GM18858 (cell line): ENCODE measurements at regions not wholly inside any gene's neighbourhood (a gene's known extent, or its start where the extent isn't known, plus 50 kb on each side); places are given as distances from the start of the nearest gene placed in this dataset.

Experiments
- ATAC-seq: cut with Tn5 transposase; IDR thresholded peaks from one replicate; pipeline ENCODE4 v1.9.1; 2021; ENCODE audit not compliant: unreplicated experiment

DNA sequence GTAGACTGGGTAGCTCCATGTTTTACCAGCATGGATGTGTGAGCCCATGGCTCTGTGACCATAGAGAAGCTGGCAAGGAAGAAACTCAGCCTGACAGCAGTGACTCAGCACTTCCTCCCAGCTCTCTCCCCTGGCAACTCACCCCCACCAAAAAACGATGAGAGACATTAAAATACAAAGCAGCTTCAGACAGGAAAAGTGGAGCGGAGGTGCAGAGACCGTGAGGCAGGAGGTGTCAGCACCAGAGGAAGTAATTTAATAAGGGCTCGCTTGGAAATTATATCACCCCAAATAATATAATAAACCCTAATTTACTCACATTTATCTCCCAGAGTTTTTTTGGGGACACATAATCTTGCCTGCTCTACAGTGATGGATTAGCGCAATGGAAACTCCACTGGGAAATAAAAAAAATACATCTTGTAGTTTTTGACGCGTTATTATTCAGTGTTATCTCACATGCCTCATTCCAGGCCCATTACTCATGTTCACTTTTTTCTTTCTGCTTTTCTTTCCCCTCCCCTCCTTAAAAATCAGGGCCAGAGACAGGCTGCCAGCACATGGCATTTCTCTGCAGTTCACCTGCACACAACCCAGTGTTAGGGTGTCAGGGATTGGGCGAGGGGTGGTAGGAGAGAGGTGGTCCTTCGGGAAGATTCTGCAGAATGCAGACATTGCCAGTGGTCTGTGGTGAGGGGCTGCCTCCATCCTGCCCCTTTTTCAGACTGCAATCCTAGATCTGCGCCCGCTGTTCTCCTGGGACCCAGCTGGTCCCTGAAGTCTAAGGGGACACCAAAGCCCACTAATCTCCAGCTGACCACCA is 170.8 kb downstream of the BUD13 start:
- ATAC-seq, result no peak

DNA sequence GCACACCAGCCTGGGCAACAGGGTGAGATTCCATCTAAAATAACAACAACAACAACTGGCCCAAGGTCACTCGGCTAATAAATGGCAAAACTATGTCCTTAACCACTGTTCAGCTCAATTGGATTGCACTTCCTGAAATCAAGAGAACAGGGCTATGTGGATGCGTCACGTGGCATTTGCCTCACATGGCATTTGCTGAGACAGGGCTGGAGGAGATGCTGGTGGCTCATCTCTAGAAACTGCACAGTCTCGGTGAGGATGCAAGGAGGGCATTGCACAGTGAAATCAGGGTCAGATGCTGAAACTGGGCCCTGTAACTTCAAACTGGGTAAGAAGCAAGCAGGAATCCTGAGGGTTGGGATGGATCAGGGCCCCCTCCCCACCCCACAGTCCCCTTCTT is 171.9 kb downstream of the BUD13 start:
- ATAC-seq, result no peak

DNA sequence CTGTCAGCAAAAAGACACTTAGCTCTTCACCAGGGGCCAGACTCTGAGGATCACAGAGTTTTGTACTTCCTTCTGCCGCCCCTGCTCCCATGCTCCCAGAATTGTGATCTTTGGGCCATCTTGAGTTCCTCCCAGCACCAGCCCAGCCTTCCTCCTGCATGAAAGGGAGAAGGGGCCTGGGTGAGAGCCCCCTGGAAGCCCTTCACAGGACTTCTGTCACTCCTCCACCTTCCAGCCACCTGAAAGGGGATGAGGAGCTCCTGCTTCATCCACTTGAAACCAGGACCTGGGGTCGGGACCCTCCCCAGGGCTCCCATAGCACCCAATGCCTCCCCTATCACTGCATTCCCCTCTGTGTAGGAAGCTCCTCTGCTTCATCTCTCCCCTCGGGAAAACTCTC is 174.2 kb downstream of the BUD13 start:
- ATAC-seq, result no peak

DNA sequence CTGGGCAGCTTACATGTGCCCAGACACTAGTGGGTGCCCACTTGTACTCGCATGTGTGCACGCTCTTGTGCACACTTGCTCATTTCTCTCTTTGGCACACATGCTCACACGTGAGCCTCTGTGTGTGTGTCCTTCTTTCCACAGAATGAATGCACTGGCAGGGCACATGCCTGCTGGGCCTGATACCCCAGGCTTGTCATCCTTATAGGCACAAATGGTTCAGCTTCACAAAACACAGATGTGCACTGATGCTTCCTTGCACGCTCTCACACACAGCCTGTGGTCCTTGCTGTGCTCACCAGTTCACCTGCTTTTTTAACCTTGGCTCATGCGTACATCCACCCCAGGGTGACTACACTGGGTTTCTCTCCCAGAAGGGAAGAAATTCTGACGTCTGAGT is 174.8 kb downstream of the BUD13 start:
- ATAC-seq, result no peak

DNA sequence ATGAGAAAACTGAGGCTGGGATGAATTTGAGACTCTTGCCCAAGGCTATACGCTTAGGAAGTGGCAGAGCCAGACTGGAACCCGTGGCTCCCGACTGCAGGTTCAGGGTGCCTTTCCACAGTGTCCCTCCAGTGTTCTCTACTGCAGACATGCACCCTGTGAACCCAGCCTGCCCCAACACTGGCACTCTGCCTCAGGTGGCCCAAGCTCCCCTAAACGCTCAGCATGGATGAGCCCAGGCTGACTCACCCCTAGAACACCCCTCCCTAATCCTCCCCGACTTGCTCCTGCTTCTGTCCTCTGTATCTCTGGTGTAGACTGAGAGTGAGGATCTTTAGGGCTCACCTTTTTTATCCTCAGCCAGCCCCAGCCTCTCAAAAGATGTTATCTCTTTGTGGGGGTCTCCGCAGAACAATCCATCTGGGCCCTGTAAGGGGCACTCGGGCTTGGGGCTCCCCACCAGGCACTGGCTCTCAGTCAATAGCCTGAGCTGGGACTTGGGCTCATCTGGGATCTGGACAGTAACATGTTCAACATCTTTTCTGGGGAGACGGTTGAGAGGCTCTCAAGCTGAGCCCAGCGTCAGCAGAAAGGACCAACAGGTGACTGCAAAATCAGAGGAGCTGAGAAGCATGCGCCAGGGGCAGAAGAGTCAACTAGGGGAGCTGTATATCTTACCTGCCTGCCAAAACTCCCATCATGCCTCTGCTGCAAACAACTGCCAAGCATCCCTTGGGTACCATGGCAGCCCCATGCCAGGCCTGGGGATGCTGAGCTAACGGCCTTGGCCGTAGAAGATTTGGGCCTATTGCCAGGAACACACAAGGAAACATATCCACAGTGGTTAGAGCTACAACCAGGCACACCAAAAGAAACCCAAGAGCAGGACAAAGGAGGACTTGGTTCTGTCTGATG is 176.2 kb downstream of the BUD13 start:
- no peak for ATAC-seq

DNA sequence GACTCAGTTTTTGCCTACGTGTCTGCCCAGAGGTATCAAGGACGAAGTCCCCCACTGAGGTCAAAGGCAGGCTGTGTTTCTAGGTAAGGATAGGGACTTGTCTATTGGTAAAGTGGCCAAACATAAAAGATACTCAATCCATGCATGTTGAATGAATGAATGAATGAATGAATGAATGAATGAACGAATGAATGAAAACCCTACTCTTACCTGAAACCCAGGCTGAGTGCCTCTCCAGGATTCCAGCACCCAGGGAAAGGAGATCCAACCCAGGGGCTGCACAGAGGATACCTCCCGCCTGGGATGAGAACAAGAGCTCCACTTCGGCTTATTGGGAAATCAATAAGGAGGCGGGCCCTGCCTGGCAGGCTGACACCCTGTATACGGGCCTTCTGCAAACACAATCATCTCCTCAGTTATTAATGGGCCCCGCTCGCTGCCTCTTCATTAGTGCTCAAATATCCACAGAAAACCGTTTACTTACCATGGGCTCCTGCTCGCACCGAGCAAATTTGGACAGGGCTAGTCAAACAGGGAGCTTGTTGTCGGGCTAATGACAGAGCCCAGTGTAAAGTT is 177.4 kb downstream of the BUD13 start:
- no peak for ATAC-seq

DNA sequence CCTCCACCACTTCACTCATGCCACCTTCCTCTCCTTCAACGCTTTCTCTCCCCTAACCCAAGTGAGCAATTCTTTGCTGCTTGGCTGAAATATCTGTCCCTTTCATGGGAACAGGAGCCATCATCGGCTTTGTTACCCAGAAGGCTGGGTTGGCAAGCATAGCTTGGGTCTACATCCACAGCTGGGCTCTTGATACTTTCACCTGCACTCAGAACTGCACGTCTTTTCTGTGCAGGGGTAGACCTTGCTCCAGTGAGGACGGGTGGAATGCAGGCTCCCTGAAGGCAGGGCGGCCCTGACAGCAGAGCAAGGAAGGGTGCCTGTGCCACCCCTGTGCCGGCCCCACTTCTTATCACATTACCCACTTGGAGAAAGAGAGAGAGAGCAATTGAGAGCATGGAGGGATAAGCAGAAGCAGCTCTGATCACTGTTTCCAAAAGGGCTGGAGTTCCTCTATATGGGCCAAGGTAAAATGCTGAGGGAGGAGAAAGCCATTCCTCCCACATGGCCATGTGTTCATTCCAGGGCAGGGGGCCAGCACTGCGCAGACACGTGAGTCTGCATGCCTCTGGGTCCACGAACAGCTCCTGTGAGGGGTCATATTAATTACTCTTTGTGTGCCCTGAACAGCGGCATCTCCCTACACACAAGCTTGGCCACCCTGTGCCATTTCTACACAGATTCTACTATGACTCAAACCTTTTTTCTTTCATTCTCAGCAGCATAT is 181.8 kb downstream of the BUD13 start:
- ATAC-seq, result no peak

DNA sequence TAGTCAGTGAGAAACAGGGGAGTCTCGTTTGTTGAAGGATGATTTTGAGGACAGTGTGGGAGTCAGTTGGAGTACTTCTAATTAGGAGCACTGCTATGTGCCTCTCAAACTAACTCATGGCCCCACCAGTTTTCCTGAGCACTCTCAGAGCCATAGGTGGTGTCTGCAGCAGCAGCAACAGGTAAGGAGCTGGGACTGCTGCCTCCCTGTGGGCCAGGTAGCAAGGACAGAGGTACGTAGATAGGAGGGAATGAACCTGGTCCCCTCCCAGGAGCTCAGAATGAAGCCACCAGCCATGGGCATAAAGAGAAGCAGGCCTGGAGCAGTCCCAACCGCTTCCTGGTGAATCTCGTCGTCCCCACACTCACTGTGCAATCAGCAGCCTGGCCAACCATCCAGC is 183.4 kb downstream of the BUD13 start:
- no peak for ATAC-seq

DNA sequence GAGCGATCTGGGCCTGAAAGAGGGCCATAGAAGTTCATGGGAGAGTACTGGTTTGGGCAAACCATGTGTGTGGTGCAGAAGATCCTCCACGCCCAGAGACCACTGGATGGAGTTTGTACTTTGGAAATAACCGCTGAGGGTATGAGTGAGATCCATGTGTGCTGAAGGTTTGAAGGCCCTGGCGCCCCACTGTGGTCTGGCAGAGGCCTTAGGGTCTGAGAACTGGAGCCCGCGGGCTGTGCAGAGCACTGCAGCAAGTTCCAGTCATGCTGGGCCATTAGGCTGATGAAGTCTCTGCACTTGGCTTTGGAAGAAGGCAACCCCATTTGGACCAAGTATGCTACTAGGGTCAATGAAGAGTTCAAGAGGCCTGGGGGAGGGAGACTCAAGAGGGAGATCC is 186.4 kb downstream of the BUD13 start:
- no peak for ATAC-seq

DNA sequence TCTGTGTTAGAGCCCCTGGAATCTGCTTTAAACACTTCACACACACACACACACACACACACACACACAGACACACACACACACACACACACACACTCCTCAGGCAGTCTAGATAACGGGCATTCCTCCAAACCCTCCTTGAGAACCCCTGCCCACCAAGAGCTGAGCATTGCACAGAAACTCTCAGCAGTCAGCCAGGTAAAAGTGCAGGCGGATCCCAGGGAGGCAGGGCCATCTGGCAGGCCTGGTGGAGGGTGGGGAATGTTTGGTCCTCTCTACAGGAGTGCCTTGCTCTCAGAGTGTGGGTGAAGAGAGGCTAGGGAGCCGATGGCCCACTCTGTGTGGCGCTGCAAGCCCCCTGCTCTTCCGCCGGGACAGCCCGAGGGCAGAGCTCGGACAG is 190.2 kb downstream of the BUD13 start:
- ATAC-seq, result no peak

DNA sequence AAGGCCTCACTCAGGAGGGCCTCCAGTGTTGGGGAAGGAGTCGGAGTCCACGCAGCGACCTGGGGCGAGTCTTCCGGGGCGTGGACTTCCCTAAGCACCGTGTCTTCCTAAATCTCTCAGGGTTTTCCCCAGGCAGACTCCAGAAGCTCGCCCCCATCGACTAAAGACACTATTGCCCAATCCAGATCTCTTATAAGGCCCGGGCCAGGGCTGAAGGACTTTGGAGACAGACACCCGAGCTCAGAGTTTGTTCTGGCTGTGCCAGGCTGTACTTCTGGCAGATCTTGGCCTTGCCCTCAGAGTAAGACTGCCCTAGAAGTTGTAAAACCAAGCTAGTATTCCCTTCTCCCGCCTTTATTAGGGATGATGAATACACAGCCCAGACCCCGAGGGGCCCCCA is 191.4 kb downstream of the BUD13 start:
- no peak for ATAC-seq

DNA sequence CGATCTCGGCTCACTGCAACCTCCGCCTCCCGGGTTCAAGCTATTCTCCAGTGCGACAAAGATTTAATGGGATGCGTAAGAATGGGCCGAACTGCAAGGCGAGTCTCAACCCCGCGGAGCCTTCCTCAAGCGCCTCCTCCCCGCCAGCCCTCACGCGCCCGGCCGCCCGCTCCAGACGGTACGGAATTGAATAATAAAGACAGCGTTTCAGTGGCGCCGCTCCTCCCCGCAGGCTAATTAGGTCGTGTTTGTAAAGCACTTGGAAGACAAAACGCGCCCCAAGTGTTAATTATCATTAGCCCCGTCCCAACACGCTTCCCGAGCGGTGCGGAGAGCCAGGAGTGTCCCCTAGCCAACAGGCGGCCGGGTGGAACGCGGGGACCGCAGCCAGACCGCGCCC is 192.0 kb downstream of the BUD13 start:
- no peak for ATAC-seq

DNA sequence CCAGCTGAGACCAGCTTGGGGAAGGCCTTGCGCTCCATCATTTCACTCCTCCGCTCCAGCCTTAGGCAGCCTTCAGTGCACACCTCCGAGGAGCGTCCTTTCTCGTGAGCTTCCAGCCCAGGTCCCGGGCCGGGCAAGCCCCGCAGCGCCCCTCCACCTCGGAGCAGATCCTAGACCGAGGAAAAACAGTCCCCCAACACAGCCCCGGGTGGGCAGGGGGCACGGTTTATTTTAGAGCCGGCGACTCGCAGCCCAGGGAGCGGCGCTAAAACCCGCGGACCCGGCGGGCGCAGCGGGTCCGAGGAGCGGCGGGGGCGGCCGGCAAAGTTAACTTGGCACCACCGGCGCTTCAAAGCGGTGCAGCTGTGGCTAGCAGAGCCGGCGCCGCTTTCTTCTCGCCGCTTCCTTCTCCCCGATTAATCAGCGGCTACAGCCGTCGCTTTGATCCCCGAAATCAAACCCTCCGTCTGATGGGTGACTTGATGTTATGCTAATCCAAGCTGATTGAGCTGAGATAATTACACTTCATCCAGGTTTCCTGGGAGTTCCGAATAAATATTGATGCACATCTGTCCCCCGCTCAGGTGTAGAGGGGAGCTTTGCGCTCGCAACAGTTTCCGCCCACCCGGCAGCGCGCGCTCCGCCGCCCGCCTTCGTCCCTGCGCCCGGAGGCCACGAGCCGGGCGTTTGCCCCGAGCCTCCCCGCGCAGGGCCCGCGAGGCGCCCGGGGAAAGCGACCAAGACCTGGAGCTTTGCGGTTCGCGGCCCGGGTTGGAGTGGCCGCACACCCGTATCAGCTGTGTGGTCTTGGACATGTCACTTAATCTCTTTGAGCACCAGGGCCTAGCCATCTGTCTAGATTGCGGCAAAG is 192.7 kb downstream of the BUD13 start:
- no peak for ATAC-seq

DNA sequence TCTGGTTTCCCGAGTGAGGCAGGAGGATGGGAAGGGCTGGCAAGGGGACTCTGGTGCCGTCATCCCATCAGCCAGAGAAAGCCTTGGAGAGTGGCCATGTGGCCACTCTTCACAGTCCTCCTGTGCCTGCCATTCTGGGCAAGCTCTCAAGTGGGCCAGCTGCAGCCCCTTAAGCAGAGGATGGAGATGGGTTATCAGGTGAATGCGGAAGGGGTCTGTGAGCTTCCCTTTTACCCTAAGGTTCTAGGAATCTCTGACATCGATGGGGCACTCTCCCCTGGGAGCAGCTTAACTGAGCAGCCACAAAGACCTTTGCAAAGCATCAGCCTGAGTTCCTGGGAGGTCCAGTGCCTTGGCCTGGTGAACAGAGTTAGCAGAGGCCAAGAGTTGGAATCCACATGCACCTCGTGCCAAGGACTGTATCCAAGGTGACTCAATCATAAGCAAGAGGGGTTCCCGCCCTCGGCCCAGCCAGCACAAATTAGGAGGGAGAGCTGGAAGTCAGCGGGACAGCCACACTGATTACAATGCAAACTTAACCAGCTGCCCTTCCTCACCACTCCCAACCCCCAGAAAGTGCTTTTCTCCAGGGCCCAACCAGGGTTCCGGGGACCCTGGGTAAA is 193.6 kb downstream of the BUD13 start:
- ATAC-seq, result no peak

DNA sequence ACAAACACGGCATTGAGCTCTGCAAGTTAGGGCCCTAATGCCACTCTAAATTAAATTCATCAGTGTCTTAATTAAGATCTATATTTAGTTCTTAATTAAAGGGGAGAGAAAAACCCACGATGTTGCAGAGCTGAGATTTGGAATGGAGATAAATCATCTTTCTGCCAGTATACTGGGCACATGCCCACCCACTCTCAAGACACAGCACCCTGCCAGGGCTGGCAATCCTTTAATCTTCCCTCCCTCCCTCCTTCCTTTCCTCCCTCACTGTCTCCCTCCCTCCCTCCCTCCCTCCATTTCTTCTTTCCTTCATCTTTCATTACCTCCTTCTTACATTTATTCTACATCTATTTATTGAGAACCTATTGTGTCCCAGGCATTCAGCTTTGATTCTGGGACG is 194.8 kb downstream of the BUD13 start:
- ATAC-seq, result no peak

DNA sequence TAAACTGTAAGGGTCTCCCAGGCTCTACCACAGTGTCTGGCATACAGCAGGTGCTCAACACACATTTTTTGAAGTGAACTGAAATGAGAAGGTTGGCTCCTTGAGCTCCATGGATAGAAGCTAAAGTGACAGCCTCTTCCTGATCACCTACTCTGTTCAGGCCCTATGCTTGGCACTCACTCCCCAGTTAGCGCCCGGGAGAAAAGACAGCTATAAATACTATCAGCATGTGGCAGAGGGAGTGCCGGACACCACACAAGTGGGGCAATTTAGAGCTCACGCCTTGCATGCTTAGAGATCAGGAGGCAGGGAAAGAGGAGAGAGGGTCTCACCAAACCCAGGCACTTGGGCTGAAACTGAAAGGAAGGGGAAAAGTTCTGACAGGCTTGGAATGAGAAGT is 195.5 kb downstream of the BUD13 start:
- ATAC-seq, result no peak

DNA sequence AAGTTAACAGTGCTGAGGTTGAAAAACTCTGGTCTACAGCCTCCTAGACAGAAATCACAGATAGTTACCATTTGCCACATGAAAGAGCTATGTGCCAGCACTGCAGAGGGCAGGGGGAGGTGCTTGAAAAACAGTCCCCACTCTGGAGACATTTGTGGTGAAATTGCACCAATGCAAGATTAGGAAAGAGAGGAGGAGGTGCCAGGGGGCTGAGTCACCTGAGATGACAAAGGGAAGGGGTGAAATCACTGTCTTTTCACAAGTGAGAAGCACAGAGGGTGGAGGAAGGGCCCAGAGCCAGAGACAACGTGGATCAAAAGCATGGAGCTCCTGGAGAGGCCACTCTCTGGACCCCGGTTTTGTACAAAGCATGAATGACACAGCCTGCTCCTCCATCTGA is 196.3 kb downstream of the BUD13 start:
- no peak for ATAC-seq

DNA sequence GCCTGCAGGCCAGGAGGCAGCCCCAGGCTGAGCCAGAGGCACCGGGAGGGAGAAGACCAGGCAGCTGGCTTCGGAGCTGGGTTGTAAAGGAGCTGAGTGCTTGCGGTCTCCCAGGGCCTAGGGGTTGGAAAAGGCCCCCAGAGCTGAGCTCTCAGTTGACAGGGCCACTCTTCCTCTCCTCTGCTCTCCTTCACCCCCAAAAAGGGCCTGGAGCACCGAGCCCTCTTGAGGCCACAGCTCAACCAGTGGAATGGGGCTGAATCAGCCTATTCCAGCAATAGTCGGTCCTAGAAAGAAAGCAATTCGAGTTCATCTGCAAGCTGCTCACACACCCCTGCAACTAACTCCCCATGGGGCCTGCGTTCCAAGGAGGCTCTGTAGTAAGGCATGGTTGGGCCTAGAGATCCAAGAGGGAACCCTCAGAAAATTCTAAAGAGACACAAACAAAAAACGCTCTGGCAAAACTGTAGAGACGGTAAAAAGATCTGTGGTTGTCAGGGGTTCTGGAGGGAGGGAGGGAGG is 205.0 kb downstream of the BUD13 start:
- ATAC-seq, result no peak

DNA sequence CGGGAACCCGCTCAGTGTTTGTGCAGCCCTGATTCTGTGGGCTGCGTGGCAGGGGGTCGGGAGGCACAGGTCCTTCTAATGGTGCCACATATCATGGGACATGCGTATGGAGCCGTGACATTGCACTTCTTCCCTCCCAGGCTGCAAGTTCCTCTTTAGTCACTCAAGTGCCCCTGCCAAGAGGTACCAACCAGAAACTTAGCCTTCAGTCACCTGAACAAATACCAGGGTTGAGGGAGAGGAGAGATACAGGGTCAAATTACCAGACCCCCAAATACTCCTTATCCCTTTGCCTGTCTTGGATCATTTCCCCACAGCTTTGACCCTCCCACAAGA is 209.1 kb downstream of the BUD13 start:
- no peak for ATAC-seq
